ENCODE measurements at regions not wholly inside any gene's neighbourhood (a gene's known extent, or its start where the extent isn't known, plus 50 kb on each side); places are given as distances from the start of the nearest gene placed in this dataset.

GRCh38 chr6:90709431-90709996 lies 122.6 kb upstream of the MAP3K7 start:
- Histone ChIP-seq H3K36me3 (ENCODE audit: control insufficient read depth in 4 of 4, insufficient read depth in 3 of 4, low read depth in 1 of 4, low read length in 3 of 4) (no peaks in the 10 kb centered on the region), H3K27ac (ENCODE audit: low read depth in 1 of 2, low read length in 2 of 2) (no peak overlapping the region), H3K27me3 (ENCODE audit: control insufficient read depth in 4 of 4, insufficient read depth in 4 of 4, low read length in 3 of 4) (peaks cover 0 to 3% (median 0%) of the 10 kb centered on the region in 4 donors), H3K4me1 (ENCODE audit: control insufficient read depth in 4 of 4, insufficient read depth in 4 of 4, low read length in 3 of 4) (no peaks in the 10 kb centered on the region), H3K9ac (ENCODE audit: low read depth in 1 of 2, low read length in 2 of 2) (no peak overlapping the region), H3K9me3 (ENCODE audit: control insufficient read depth in 4 of 4, low read length in 3 of 4) (no peaks in the 10 kb centered on the region), H3K4me3 (ENCODE audit: low read depth in 1 of 3, low read length in 3 of 3) (no peak overlapping the region)
- TF ChIP-seq JUND (IDR thresholded peaks at IDR 0.05): no peak
- no peak for TF ChIP-seq NR2F2 (IDR thresholded peaks at IDR 0.05)
- TF ChIP-seq MAX (IDR thresholded peaks at IDR 0.05): no peak
- no peak for TF ChIP-seq RXRA (IDR thresholded peaks at IDR 0.05)
- TF ChIP-seq ZBTB33 (IDR thresholded peaks at IDR 0.05): no peak
- no peak for TF ChIP-seq TAF1 (conservative IDR thresholded peaks at IDR 0.05)
- no peak for TF ChIP-seq REST (IDR thresholded peaks at IDR 0.05)
- TF ChIP-seq ATF3 (IDR thresholded peaks at IDR 0.05): no peak
- no peak for TF ChIP-seq SP1 (IDR thresholded peaks at IDR 0.05)
- TF ChIP-seq HNF4G (IDR thresholded peaks at IDR 0.05): no peak
- TF ChIP-seq CTCF (IDR thresholded peaks at IDR 0.05; ENCODE audit: low read depth, low read length, missing input control): no peak
- TF ChIP-seq FOXA1 (IDR thresholded peaks at IDR 0.05): no peak
- no peak for TF ChIP-seq RAD21 (IDR thresholded peaks at IDR 0.05)
- no peak for TF ChIP-seq EGR1 (IDR thresholded peaks at IDR 0.05; ENCODE audit: low read depth in 2 of 2)
- 65% methylated on average over 3 of the region's 3 CpGs for WGBS
- DNase-seq (ENCODE audit: low spot score): no peak

- H3K27ac ChIP-seq (ENCODE audit: low read depth in 1 of 2, low read length in 2 of 2): no peak overlapping the region
- H3K4me3 ChIP-seq (ENCODE audit: low read depth in 1 of 3, low read length in 3 of 3): no peak overlapping the region
- DNase-seq (ENCODE audit: low spot score): no peak
- H3K9ac ChIP-seq (ENCODE audit: low read depth in 1 of 2, low read length in 2 of 2): no peak overlapping the region
- WGBS: 62% methylated on average over 5 of the region's 5 CpGs
- no peaks in the 10 kb centered on the region for H3K9me3 ChIP-seq (ENCODE audit: control insufficient read depth in 4 of 4, low read length in 3 of 4)
- H3K4me1 ChIP-seq (ENCODE audit: control insufficient read depth in 4 of 4, insufficient read depth in 4 of 4, low read length in 3 of 4): no peaks in the 10 kb centered on the region
- H3K36me3 ChIP-seq (ENCODE audit: control insufficient read depth in 4 of 4, insufficient read depth in 3 of 4, low read depth in 1 of 4, low read length in 3 of 4): no peaks in the 10 kb centered on the region
- no peak for TF ChIP-seq ATF3 (IDR thresholded peaks at IDR 0.05)
- TF ChIP-seq HNF4G (IDR thresholded peaks at IDR 0.05): no peak
- no peaks in the 10 kb centered on the region for H3K27me3 ChIP-seq (ENCODE audit: control insufficient read depth in 4 of 4, insufficient read depth in 4 of 4, low read length in 3 of 4)
These were observed 121.4 kb upstream of the MAP3K7 start for GRCh38 chr6:90708206-90708737.

Data from liver (tissue), 8 donors.